ENCODE measurements at regions not wholly inside any gene's neighbourhood (a gene's known extent, or its start where the extent isn't known, plus 50 kb on each side); places are given as distances from the start of the nearest gene placed in this dataset.

- Histone ChIP-seq H3K9ac (ENCODE audit: low read depth, low read length) (0 out of 2 replicates have a peak overlapping the region, but pooled peaks have one; percentile 8), H3K4me3 (ENCODE audit: low read depth in 1 of 2, low read length in 2 of 2) (peak overlapping the region in 1 of 2 experiments; percentile 26; a peak in 2 of 4 replicates), H3K9me3 (ENCODE audit: insufficient read depth, low read length, severe bottlenecking) (no peaks in the 10 kb centered on the region), H3K36me3 (ENCODE audit: insufficient read depth, low read length) (no peaks in the 10 kb centered on the region), H3K27me3 (ENCODE audit: insufficient read depth, low read length, poor library complexity) (no peaks in the 10 kb centered on the region), H3K4me1 (ENCODE audit: insufficient read depth, low read length) (peaks cover 6% of the 10 kb centered on the region), H4K20me1 (ENCODE audit: insufficient read depth, low read length) (no peaks in the 10 kb centered on the region), H3K79me2 (ENCODE audit: insufficient read depth, low read length) (no peaks in the 10 kb centered on the region), H3K4me2 (ENCODE audit: insufficient read depth, low read length) (peak overlapping the region; percentile 57), H2AFZ (ENCODE audit: low read depth, low read length) (peak overlapping the region; percentile 66), H3K27ac (ENCODE audit: low read length) (no peak overlapping the region)
- peak; percentile 78 for DNase-seq
- peak; percentile 88 for ATAC-seq (ENCODE audit: insufficient read depth, low read depth)
- TF ChIP-seq EZH2 (IDR thresholded peaks at IDR 0.05; ENCODE audit: borderline replicate concordance, low read depth, low read length, severe bottlenecking), result no peak
- TF ChIP-seq CTCF (IDR thresholded peaks at IDR 0.05; ENCODE audit: borderline replicate concordance, extremely low read depth, low read length, poor library complexity, severe bottlenecking), result peak; percentile 91
These were observed 247.3 kb downstream of the LTN1 start for GRCh38 chr21:28745131-28746016.

- no peak overlapping the region for H3K27ac ChIP-seq (ENCODE audit: low read length)
- no peak overlapping the region for H3K4me3 ChIP-seq (ENCODE audit: low read depth in 1 of 2, low read length in 2 of 2)
- TF ChIP-seq EZH2 (IDR thresholded peaks at IDR 0.05; ENCODE audit: borderline replicate concordance, low read depth, low read length, severe bottlenecking) (no peak), CTCF (IDR thresholded peaks at IDR 0.05; ENCODE audit: borderline replicate concordance, extremely low read depth, low read length, poor library complexity, severe bottlenecking) (no peak)
- H2AFZ ChIP-seq (ENCODE audit: low read depth, low read length), result no peak overlapping the region
- H3K79me2 ChIP-seq (ENCODE audit: insufficient read depth, low read length), result no peaks in the 10 kb centered on the region
- DNase-seq (no peak), ATAC-seq (ENCODE audit: insufficient read depth, low read depth) (no peak)
- H3K36me3 ChIP-seq (ENCODE audit: insufficient read depth, low read length), result no peaks in the 10 kb centered on the region
- H3K9ac ChIP-seq (ENCODE audit: low read depth, low read length), result no peak overlapping the region
- H4K20me1 ChIP-seq (ENCODE audit: insufficient read depth, low read length), result no peaks in the 10 kb centered on the region
- H3K9me3 ChIP-seq (ENCODE audit: insufficient read depth, low read length, severe bottlenecking), result no peaks in the 10 kb centered on the region
- peaks cover 6% of the 10 kb centered on the region for H3K4me1 ChIP-seq (ENCODE audit: insufficient read depth, low read length)
- H3K4me2 ChIP-seq (ENCODE audit: insufficient read depth, low read length), result no peak overlapping the region
- H3K27me3 ChIP-seq (ENCODE audit: insufficient read depth, low read length, poor library complexity), result no peaks in the 10 kb centered on the region
These were observed 249.0 kb downstream of the LTN1 start for GRCh38 chr21:28743723-28744122.

GRCh38 chr21:28742527-28742926 lies 250.2 kb downstream of the LTN1 start:
- no peaks in the 10 kb centered on the region for H3K36me3 ChIP-seq (ENCODE audit: insufficient read depth, low read length)
- no peak for TF ChIP-seq CTCF (IDR thresholded peaks at IDR 0.05; ENCODE audit: borderline replicate concordance, extremely low read depth, low read length, poor library complexity, severe bottlenecking)
- no peak for TF ChIP-seq EZH2 (IDR thresholded peaks at IDR 0.05; ENCODE audit: borderline replicate concordance, low read depth, low read length, severe bottlenecking)
- no peak for DNase-seq
- ATAC-seq (ENCODE audit: insufficient read depth, low read depth), result no peak
- H3K4me1 ChIP-seq (ENCODE audit: insufficient read depth, low read length), result peaks cover 6% of the 10 kb centered on the region
- H3K79me2 ChIP-seq (ENCODE audit: insufficient read depth, low read length), result no peaks in the 10 kb centered on the region
- H3K4me2 ChIP-seq (ENCODE audit: insufficient read depth, low read length), result no peak overlapping the region
- H3K27me3 ChIP-seq (ENCODE audit: insufficient read depth, low read length, poor library complexity), result no peaks in the 10 kb centered on the region
- H4K20me1 ChIP-seq (ENCODE audit: insufficient read depth, low read length), result no peaks in the 10 kb centered on the region
- H3K4me3 ChIP-seq (ENCODE audit: low read depth in 1 of 2, low read length in 2 of 2), result no peak overlapping the region
- no peak overlapping the region for H3K9ac ChIP-seq (ENCODE audit: low read depth, low read length)
- H2AFZ ChIP-seq (ENCODE audit: low read depth, low read length), result no peak overlapping the region
- H3K9me3 ChIP-seq (ENCODE audit: insufficient read depth, low read length, severe bottlenecking), result no peaks in the 10 kb centered on the region
- no peak overlapping the region for H3K27ac ChIP-seq (ENCODE audit: low read length)
